RWPE2 (cell line): ENCODE measurements at regions not wholly inside any gene's neighbourhood (a gene's known extent, or its start where the extent isn't known, plus 50 kb on each side); places are given as distances from the start of the nearest gene placed in this dataset.

Experiments
- ATAC-seq: fragments of 200-7000 bp; cut with Tn5 transposase; 3 replicates; pipeline ENCODE4 v1.9.1; 2021; ENCODE audit warnings: low read depth
- DNase-seq: peaks from one replicate; pipeline ENCODE4 v3.0.0-alpha.2; 2020; ENCODE audit warnings: low spot score
- H3K27ac ChIP-seq: fragments of 450-650 bp; 2 replicates; pipeline ENCODE4 v1.5.1; 2017; ENCODE audit warnings: mild to moderate bottlenecking; ENCODE audit not compliant: poor library complexity, severe bottlenecking
- H3K27me3 ChIP-seq: fragments of 250-450 bp; sonication (Bioruptor Pico); 2 replicates; pipeline ENCODE4 v1.5.1; 2021; ENCODE audit warnings: mild to moderate bottlenecking, moderate library complexity; ENCODE audit not compliant: insufficient read depth, poor library complexity, severe bottlenecking
- H3K36me3 ChIP-seq: fragments of 250-450 bp; sonication (Bioruptor Pico); 2 replicates; pipeline ENCODE4 v1.5.1; 2020; ENCODE audit warnings: low read depth, mild to moderate bottlenecking, moderate library complexity
- H3K4me1 ChIP-seq: fragments of 250-450 bp; sonication (Bioruptor Pico); 2 replicates; pipeline ENCODE4 v1.5.1; 2021; ENCODE audit warnings: mild to moderate bottlenecking, moderate library complexity; ENCODE audit not compliant: insufficient read depth, poor library complexity, severe bottlenecking
- H3K4me3 ChIP-seq: fragments of 250-450 bp; sonication (Bioruptor Pico); 2 replicates; pipeline ENCODE4 v1.5.1; 2021; ENCODE audit warnings: mild to moderate bottlenecking, moderate library complexity; ENCODE audit not compliant: severe bottlenecking
- H3K9me3 ChIP-seq: fragments of 250-450 bp; sonication (Bioruptor Pico); 2 replicates; pipeline ENCODE4 v1.5.1; 2021; ENCODE audit warnings: mild to moderate bottlenecking, moderate library complexity; ENCODE audit not compliant: severe bottlenecking
- CTCF ChIP-seq: fragments of 450-650 bp; IDR thresholded peaks from one replicate; pipeline ENCODE4 v1.5.1; 2017; ENCODE audit warnings: mild to moderate bottlenecking, moderate library complexity; ENCODE audit not compliant: poor library complexity, severe bottlenecking

- Histone ChIP-seq H3K36me3 (no peaks in the 10 kb centered on the region), H3K4me3 (no peak overlapping the region), H3K4me1 (no peaks in the 10 kb centered on the region), H3K27me3 (no peaks in the 10 kb centered on the region), H3K9me3 (no peaks in the 10 kb centered on the region), H3K27ac (no peak overlapping the region)
- no peak for DNase-seq
- no peak for ATAC-seq
- TF ChIP-seq CTCF: no peak
Measured at GRCh38 chr6:103862297-103862696, 997.4 kb downstream of the HACE1 start.

GRCh38 chr6:103858003-103858402 lies 1001.7 kb downstream of the HACE1 start:
- H3K36me3 ChIP-seq: no peaks in the 10 kb centered on the region
- H3K9me3 ChIP-seq: no peaks in the 10 kb centered on the region
- no peak overlapping the region for H3K27ac ChIP-seq
- no peaks in the 10 kb centered on the region for H3K27me3 ChIP-seq
- DNase-seq (no peak), ATAC-seq (no peak)
- H3K4me1 ChIP-seq: no peaks in the 10 kb centered on the region
- H3K4me3 ChIP-seq: no peak overlapping the region
- TF ChIP-seq CTCF: no peak

- Histone ChIP-seq H3K4me1 (no peaks in the 10 kb centered on the region), H3K9me3 (no peaks in the 10 kb centered on the region), H3K27ac (no peak overlapping the region), H3K36me3 (no peaks in the 10 kb centered on the region), H3K4me3 (no peak overlapping the region), H3K27me3 (no peaks in the 10 kb centered on the region)
- DNase-seq (no peak), ATAC-seq (no peak)
- TF ChIP-seq CTCF: no peak
Measured at GRCh38 chr6:103855750-103856149, 1004.0 kb downstream of the HACE1 start.

- TF ChIP-seq CTCF: no peak
- ATAC-seq: no peak
- H3K9me3 ChIP-seq: no peaks in the 10 kb centered on the region
- H3K36me3 ChIP-seq: no peaks in the 10 kb centered on the region
- H3K27ac ChIP-seq: no peak overlapping the region
- no peaks in the 10 kb centered on the region for H3K4me1 ChIP-seq
- H3K4me3 ChIP-seq: no peak overlapping the region
- H3K27me3 ChIP-seq: no peaks in the 10 kb centered on the region
- DNase-seq: no peak
Measured at GRCh38 chr6:103854059-103854458, 1005.7 kb downstream of the HACE1 start.

- Histone ChIP-seq H3K4me3 (no peak overlapping the region), H3K36me3 (no peaks in the 10 kb centered on the region), H3K27me3 (no peaks in the 10 kb centered on the region), H3K27ac (no peak overlapping the region), H3K4me1 (no peaks in the 10 kb centered on the region), H3K9me3 (no peaks in the 10 kb centered on the region)
- ATAC-seq (no peak), DNase-seq (no peak)
- no peak for TF ChIP-seq CTCF
Measured at GRCh38 chr6:103838457-103838856, 1021.3 kb downstream of the HACE1 start.
